Adrenal gland (tissue), 9 donors: ENCODE measurements at regions not wholly inside any gene's neighbourhood (a gene's known extent, or its start where the extent isn't known, plus 50 kb on each side); places are given as distances from the start of the nearest gene placed in this dataset.

ENCODE experiments used
- DNase-seq, 7 donors: peaks; one replicate each; pipeline ENCODE4 v3.0.0-alpha.2; 2019 to 2020
- H3K27ac ChIP-seq, 5 donors: fragments of 200-600 bp; sonication (generic) in 4 of 5; 1 replicate in 3 of 5; 2 replicates in 2 of 5; pipeline versions ENCODE4 v1.5.1 to v1.8.0; 2016 to 2020; ENCODE audit warnings: mild to moderate bottlenecking in 1 of 5
- H3K27me3 ChIP-seq: fragments of 200-600 bp; 2 replicates; pipeline ENCODE4 v1.8.0; 2021
- H3K36me3 ChIP-seq, 2 donors: fragments of 200-600 bp; replicated peaks in 1 of 2; 1 replicate in 1 of 2; 2 replicates in 1 of 2; pipeline versions ENCODE4 v1.5.1 to v1.8.0; 2018 to 2022
- H3K4me1 ChIP-seq, 2 donors: fragments of 200-600 bp; replicated peaks in 1 of 2; 1 replicate in 1 of 2; 2 replicates in 1 of 2; pipeline versions ENCODE4 v1.5.1 to v1.8.0; 2018 to 2021
- H3K4me3 ChIP-seq, 4 donors: fragments of 200-600 bp; sonication (generic) in 3 of 4; one replicate each; pipeline ENCODE4 v1.5.1; 2016 to 2018
- H3K9me3 ChIP-seq, 3 donors: fragments of 200-600 bp; sonication (generic) in 1 of 3; replicated peaks in 1 of 3; 1 replicate in 2 of 3; 2 replicates in 1 of 3; pipeline versions ENCODE4 v1.5.1 to v1.8.0; 2016 to 2021
- CTCF ChIP-seq, 6 experiments: fragments of 450-650 bp in 4 of 6; fragments of 200-600 bp in 2 of 6; sonication (generic) in 1 of 6; IDR thresholded peaks; 1 replicate in 5 of 6; 2 replicates in 1 of 6; pipeline versions ENCODE4 v1.5.1 to v1.8.0; 2016 to 2021; ENCODE audit warnings: antibody characterized with exemption in 6 of 6, mild to moderate bottlenecking in 2 of 6, moderate library complexity in 1 of 6
- POLR2A ChIP-seq, 2 donors: fragments of 450-650 bp; IDR thresholded peaks; one replicate each; pipeline ENCODE4 v1.6.1; 2017; ENCODE audit warnings: antibody characterized with exemption in 2 of 2, mild to moderate bottlenecking in 2 of 2, moderate library complexity in 1 of 2
- WGBS, 4 donors: extraction: QIAGEN DNeasy Blood & Tissue Kit in 2 of 4; methylation state at CpG; one replicate each; pipeline versions ENCODE4 v1.1.5 to v1.1.7; 2013 to 2017; 5-methylcytosine and 5-hydroxymethylcytosine counted together
- intact Hi-C, 2 donors: fragments of 100-400 bp; cut with DNase I; formaldehyde crosslinking; loops; one replicate each; pipeline versions ENCODE4 v1.14.1 to v1.15.0; 2022 to 2023
- donor health status: healthy with polysubstance abuse.
- donor health status: Bipolar disorder and iron deficiency.
- donor health status: DM: yes; HTN: yes; CAD: no.
- donor health status: DM: no; HTN: no; CAD: no.
- donor health status: DM: no; HTN: no; CAD: no.

- peak in 6 of 7 donors; percentile 26 to 67 (median 46) for DNase-seq
- intact Hi-C loops = no loop called here
- peak overlapping the region in 1 of 5 donors; percentile 46 for H3K27ac ChIP-seq
- H3K9me3 ChIP-seq = no peaks in the 10 kb centered on the region
- TF ChIP-seq CTCF (IDR thresholded peaks at IDR 0.05) = no peak
- no peak for TF ChIP-seq POLR2A (IDR thresholded peaks at IDR 0.05)
- no peak overlapping the region for H3K4me3 ChIP-seq
- 74 to 83% (median 78%) methylated on average over 4 to 11 of the region's 11 CpGs for WGBS, 4 donors
- peaks cover 0 to 8% of the 10 kb centered on the region in 2 donors for H3K4me1 ChIP-seq
- no peaks in the 10 kb centered on the region for H3K36me3 ChIP-seq
- no peaks in the 10 kb centered on the region for H3K27me3 ChIP-seq
Measured at GRCh38 chr2:215749092-215749957, 264.0 kb downstream of the MREG start.

- Histone ChIP-seq H3K4me1 (peaks cover 0 to 8% of the 10 kb centered on the region in 2 donors), H3K27me3 (no peaks in the 10 kb centered on the region), H3K27ac (peak overlapping the region in 2 of 5 donors; percentile 17 to 49), H3K9me3 (no peaks in the 10 kb centered on the region), H3K4me3 (no peak overlapping the region), H3K36me3 (no peaks in the 10 kb centered on the region)
- TF ChIP-seq POLR2A (IDR thresholded peaks at IDR 0.05) (no peak), CTCF (IDR thresholded peaks at IDR 0.05) (no peak)
- 37 to 46% (median 43%) methylated on average over 6 of the region's 6 CpGs for WGBS, 4 donors
- intact Hi-C loops = no loop called here
- peak; percentile 22 to 58 (median 37) for DNase-seq
Measured at GRCh38 chr2:215748446-215748845, 264.9 kb downstream of the MREG start.

DNA sequence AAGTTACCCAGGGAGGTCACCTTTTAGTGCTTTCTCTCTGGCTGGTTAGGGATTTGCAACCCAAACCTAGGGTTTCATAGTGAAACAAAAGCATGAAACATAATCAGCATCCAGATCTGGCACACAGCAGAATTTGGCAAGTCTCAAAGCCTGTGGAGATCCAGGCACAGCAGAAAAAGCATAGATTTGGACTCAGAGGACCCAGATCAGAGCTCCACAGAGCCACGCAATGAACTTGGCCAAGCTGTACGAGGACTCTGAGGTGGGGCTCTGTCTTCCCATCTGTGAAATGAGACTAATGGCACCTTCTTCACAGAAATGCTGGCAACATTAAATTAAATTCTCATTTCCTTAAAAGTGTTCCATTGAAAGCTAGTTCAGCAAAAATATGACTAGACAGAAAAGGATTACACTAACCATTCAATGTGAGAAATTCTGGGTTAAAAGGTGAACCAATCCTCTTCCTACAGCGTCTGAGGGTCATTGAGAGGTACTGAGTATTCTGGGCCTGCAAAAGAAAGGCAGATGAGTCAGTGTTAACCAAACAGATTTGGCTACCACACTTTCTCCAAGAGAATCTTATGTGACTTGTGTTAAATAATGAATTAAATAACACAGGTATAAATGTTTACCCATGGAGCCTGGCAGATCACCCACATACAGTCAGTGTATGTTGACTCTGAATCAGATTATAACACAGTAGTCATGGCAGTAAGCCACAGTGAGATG, 266.3 kb downstream of the MREG start:
- TF ChIP-seq CTCF (IDR thresholded peaks at IDR 0.05) = no peak
- no peak for TF ChIP-seq POLR2A (IDR thresholded peaks at IDR 0.05)
- no peaks in the 10 kb centered on the region for H3K36me3 ChIP-seq
- peaks cover 0 to 8% of the 10 kb centered on the region in 2 donors for H3K4me1 ChIP-seq
- no peaks in the 10 kb centered on the region for H3K9me3 ChIP-seq
- no peak overlapping the region for H3K4me3 ChIP-seq
- no peaks in the 10 kb centered on the region for H3K27me3 ChIP-seq
- intact Hi-C loops = no loop called here
- WGBS, 4 donors = 86 to 95% (median 90%) methylated on average over 3 of the region's 3 CpGs
- no peak overlapping the region for H3K27ac ChIP-seq
- no peak for DNase-seq

GRCh38 chr2:215746226-215746886, 267.0 kb downstream of the MREG start:
- Histone ChIP-seq H3K27me3 (no peaks in the 10 kb centered on the region), H3K4me3 (no peak overlapping the region), H3K9me3 (no peaks in the 10 kb centered on the region), H3K27ac (no peak overlapping the region), H3K4me1 (peaks cover 0 to 8% of the 10 kb centered on the region in 2 donors), H3K36me3 (no peaks in the 10 kb centered on the region)
- 69 to 79% (median 71%) methylated on average over 9 of the region's 9 CpGs for WGBS, 4 donors
- intact Hi-C loops = no loop called here
- TF ChIP-seq CTCF (IDR thresholded peaks at IDR 0.05) = no peak
- DNase-seq = no peak
